HCT116 (cell line): ENCODE measurements at regions not wholly inside any gene's neighbourhood (a gene's known extent, or its start where the extent isn't known, plus 50 kb on each side); places are given as distances from the start of the nearest gene placed in this dataset.

Source experiments
- CTCF ChIP-seq, 3 experiments: fragments of 200-600 bp in 1 of 3; sonication (generic) in 1 of 3; IDR thresholded peaks in 2 of 3; conservative IDR thresholded peaks in 1 of 3; 2 replicates each; pipeline ENCODE4 v1.5.1; 2012 to 2017; ENCODE audit warnings: low read depth in 2 of 3, low read length in 2 of 3, antibody characterized with exemption in 1 of 3, borderline replicate concordance in 1 of 3, control low read depth in 1 of 3, mild to moderate bottlenecking in 1 of 3, mixed read lengths in 1 of 3, mixed run types in 1 of 3, moderate library complexity in 1 of 3; ENCODE audit not compliant: insufficient read depth in 1 of 3
- EZH2 ChIP-seq: fragments of 200-600 bp; sonication (generic); IDR thresholded peaks from 2 replicates; pipeline ENCODE4 v1.6.1; 2017; ENCODE audit warnings: antibody characterized with exemption, mixed run types
- POLR2A ChIP-seq: IDR thresholded peaks from 2 replicates; pipeline ENCODE4 v1.7.0; 2011; ENCODE audit warnings: borderline replicate concordance; ENCODE audit not compliant: insufficient read depth, insufficient read length; ENCODE audit errors: extremely low read depth
- POLR2AphosphoS5 ChIP-seq: IDR thresholded peaks from 2 replicates; pipeline ENCODE4 v1.6.1; 2011; ENCODE audit warnings: mild to moderate bottlenecking, low read depth, low read length, moderate library complexity
- RAD21 ChIP-seq: IDR thresholded peaks from 2 replicates; pipeline ENCODE4 v1.6.1; 2012; ENCODE audit warnings: low read depth, mild to moderate bottlenecking
- SP1 ChIP-seq: IDR thresholded peaks from 2 replicates; pipeline ENCODE4 v1.6.1; 2012; ENCODE audit warnings: low read depth
- TCF7L2 ChIP-seq: IDR thresholded peaks from 2 replicates; pipeline ENCODE4 v1.7.0; 2011; ENCODE audit warnings: borderline replicate concordance, inconsistent platforms; ENCODE audit not compliant: insufficient read depth, insufficient read length; ENCODE audit errors: extremely low read depth
- ZNF274 ChIP-seq: fragments of 200-500 bp; sonication (Bioruptor generic); IDR thresholded peaks from 2 replicates; pipeline ENCODE4 v1.6.1; 2014; ENCODE audit warnings: mild to moderate bottlenecking, low read depth, low read length, inconsistent platforms
- TF ChIP-seq, protein P1 (sequence below): IDR thresholded peaks from 2 replicates; pipeline ENCODE4 v1.6.1; 2012; ENCODE audit warnings: low read depth

DNA sequence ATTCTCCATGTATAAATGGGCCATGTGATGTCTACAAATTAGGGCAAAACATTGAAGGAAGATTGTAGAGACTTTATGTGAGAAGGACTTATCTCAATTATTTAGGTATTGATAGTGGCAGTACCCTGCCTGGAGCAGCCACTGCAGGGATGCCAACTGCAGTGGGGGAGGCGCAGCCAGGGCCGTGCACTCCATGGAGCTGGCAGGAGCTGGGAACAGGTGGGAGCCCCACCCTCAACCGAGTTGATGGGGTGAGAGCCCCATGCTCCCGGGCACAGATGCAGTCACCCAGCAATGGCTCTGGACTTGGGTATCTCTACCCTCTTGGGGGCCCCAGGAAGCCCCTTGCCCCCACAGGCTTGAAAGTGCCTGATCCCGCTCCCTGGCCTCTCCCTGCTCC is 564.3 kb downstream of the SLC4A3 start:
- no peak for TF ChIP-seq SP1
- TF ChIP-seq POLR2AphosphoS5 = no peak
- TF ChIP-seq CTCF (IDR thresholded peaks at IDR 0.05 in 2 of 3, conservative IDR thresholded peaks at IDR 0.05 in 1 of 3; ENCODE audit: borderline replicate concordance in 1 of 3, insufficient read depth in 1 of 3, low read depth in 2 of 3, low read length in 2 of 3) = no peak
- TF ChIP-seq ZNF274 = no peak
- TF ChIP-seq EZH2 = no peak
- TF ChIP-seq RAD21 = no peak
- TF ChIP-seq POLR2A = no peak
- no peak for TF ChIP-seq TCF7L2
- TF ChIP-seq, protein P1, sequence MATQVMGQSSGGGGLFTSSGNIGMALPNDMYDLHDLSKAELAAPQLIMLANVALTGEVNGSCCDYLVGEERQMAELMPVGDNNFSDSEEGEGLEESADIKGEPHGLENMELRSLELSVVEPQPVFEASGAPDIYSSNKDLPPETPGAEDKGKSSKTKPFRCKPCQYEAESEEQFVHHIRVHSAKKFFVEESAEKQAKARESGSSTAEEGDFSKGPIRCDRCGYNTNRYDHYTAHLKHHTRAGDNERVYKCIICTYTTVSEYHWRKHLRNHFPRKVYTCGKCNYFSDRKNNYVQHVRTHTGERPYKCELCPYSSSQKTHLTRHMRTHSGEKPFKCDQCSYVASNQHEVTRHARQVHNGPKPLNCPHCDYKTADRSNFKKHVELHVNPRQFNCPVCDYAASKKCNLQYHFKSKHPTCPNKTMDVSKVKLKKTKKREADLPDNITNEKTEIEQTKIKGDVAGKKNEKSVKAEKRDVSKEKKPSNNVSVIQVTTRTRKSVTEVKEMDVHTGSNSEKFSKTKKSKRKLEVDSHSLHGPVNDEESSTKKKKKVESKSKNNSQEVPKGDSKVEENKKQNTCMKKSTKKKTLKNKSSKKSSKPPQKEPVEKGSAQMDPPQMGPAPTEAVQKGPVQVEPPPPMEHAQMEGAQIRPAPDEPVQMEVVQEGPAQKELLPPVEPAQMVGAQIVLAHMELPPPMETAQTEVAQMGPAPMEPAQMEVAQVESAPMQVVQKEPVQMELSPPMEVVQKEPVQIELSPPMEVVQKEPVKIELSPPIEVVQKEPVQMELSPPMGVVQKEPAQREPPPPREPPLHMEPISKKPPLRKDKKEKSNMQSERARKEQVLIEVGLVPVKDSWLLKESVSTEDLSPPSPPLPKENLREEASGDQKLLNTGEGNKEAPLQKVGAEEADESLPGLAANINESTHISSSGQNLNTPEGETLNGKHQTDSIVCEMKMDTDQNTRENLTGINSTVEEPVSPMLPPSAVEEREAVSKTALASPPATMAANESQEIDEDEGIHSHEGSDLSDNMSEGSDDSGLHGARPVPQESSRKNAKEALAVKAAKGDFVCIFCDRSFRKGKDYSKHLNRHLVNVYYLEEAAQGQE = no peak
